NK-92 treated with Interleukin-12 subunit alpha and Interleukin-12 subunit beta, amount 100 ng/mL, for 24 hours (cell line): ENCODE measurements at regions not wholly inside any gene's neighbourhood (a gene's known extent, or its start where the extent isn't known, plus 50 kb on each side); places are given as distances from the start of the nearest gene placed in this dataset.

Source experiments
- DNase-seq: peaks from one replicate; lab custom pipeline; 2025; lab: John Stamatoyannopoulos, UW

GRCh38 chr5:56545016-56545415 lies 270.3 kb upstream of the MAP3K1 start:
- DNase-seq: no peak

- no peak for DNase-seq
These were observed 271.6 kb upstream of the MAP3K1 start for GRCh38 chr5:56543441-56544388.

- no peak for DNase-seq
These were observed 275.1 kb upstream of the MAP3K1 start for GRCh38 chr5:56540266-56540665.

GRCh38 chr5:56538580-56538979 lies 276.8 kb upstream of the MAP3K1 start:
- DNase-seq: no peak

GRCh38 chr5:56535347-56535746 lies 280.0 kb upstream of the MAP3K1 start:
- no peak for DNase-seq

GRCh38 chr5:56534102-56534829 lies 281.1 kb upstream of the MAP3K1 start:
- DNase-seq: no peak

- no peak for DNase-seq
These were observed 282.9 kb upstream of the MAP3K1 start for GRCh38 chr5:56532466-56532865.

- DNase-seq: no peak
These were observed 284.7 kb upstream of the MAP3K1 start for GRCh38 chr5:56530626-56531138.

- DNase-seq: no peak
These were observed 285.5 kb upstream of the MAP3K1 start for GRCh38 chr5:56529666-56530430.

- no peak for DNase-seq
These were observed 288.2 kb upstream of the MAP3K1 start for GRCh38 chr5:56527174-56527573.

GRCh38 chr5:56525113-56525512 lies 290.2 kb upstream of the MAP3K1 start:
- no peak for DNase-seq

- DNase-seq: no peak
These were observed 290.9 kb upstream of the ANKRD55 start for GRCh38 chr5:56523790-56524575.

- DNase-seq: no peak
These were observed 289.8 kb upstream of the ANKRD55 start for GRCh38 chr5:56522960-56523359.

GRCh38 chr5:56522169-56522568 lies 289.0 kb upstream of the ANKRD55 start:
- no peak for DNase-seq

- no peak for DNase-seq
These were observed 288.0 kb upstream of the ANKRD55 start for GRCh38 chr5:56520986-56521730.

GRCh38 chr5:56518820-56519219 lies 285.7 kb upstream of the ANKRD55 start:
- no peak for DNase-seq

- DNase-seq: no peak
These were observed 283.9 kb upstream of the ANKRD55 start for GRCh38 chr5:56517011-56517416.

- DNase-seq: no peak
These were observed 283.3 kb upstream of the ANKRD55 start for GRCh38 chr5:56516441-56516840.

GRCh38 chr5:56516035-56516434 lies 282.9 kb upstream of the ANKRD55 start:
- DNase-seq: no peak

GRCh38 chr5:56515011-56515410 lies 281.9 kb upstream of the ANKRD55 start:
- no peak for DNase-seq

- no peak for DNase-seq
These were observed 281.1 kb upstream of the ANKRD55 start for GRCh38 chr5:56514245-56514644.
